ENCODE measurements at regions not wholly inside any gene's neighbourhood (a gene's known extent, or its start where the extent isn't known, plus 50 kb on each side); places are given as distances from the start of the nearest gene placed in this dataset.
"Not testable (repeated sequence)": the region's sequence is repeated elsewhere in the genome, so short reads cannot be mapped to it uniquely, and the experiment has no call there.

- DNase-seq = no peak
Measured at GRCh38 chr5:34449639-34450038, 206.5 kb upstream of the RAI14 start.

- DNase-seq = peak; percentile 82
Measured at GRCh38 chr5:34450338-34450737, 205.8 kb upstream of the RAI14 start.

- peak; percentile 30 for DNase-seq
Measured at GRCh38 chr5:34452170-34452828, 203.8 kb upstream of the RAI14 start.

- DNase-seq = no peak
Measured at GRCh38 chr5:34455098-34455497, 201.0 kb upstream of the RAI14 start.

- DNase-seq = no peak
Measured at GRCh38 chr5:34459908-34460307, 196.2 kb upstream of the RAI14 start.

- no peak for DNase-seq
Measured at GRCh38 chr5:34460496-34460895, 195.6 kb upstream of the RAI14 start.

- no peak for DNase-seq
Measured at GRCh38 chr5:34464829-34465228, 191.3 kb upstream of the RAI14 start.

GRCh38 chr5:34465301-34465700 is 190.8 kb upstream of the RAI14 start:
- peak; percentile 56 for DNase-seq

GRCh38 chr5:34466519-34467388 is 189.4 kb upstream of the RAI14 start:
- DNase-seq = not testable (repeated sequence)

GRCh38 chr5:34467436-34467835 is 188.7 kb upstream of the RAI14 start:
- no peak for DNase-seq

- not testable (repeated sequence) for DNase-seq
Measured at GRCh38 chr5:34467984-34468383, 188.1 kb upstream of the RAI14 start.

- no peak for DNase-seq
Measured at GRCh38 chr5:34469971-34470370, 186.2 kb upstream of the RAI14 start.

- DNase-seq = peak; percentile 32
Measured at GRCh38 chr5:34474573-34475021, 181.5 kb upstream of the RAI14 start.

- DNase-seq = no peak
Measured at GRCh38 chr5:34475249-34475966, 180.7 kb upstream of the RAI14 start.

GRCh38 chr5:34476941-34477565 is 179.1 kb upstream of the RAI14 start:
- DNase-seq = no peak

- DNase-seq = no peak
Measured at GRCh38 chr5:34480810-34481528, 175.2 kb upstream of the RAI14 start.

GRCh38 chr5:34483442-34484033 is 172.6 kb upstream of the RAI14 start:
- DNase-seq = no peak

GRCh38 chr5:34484216-34484920 is 171.8 kb upstream of the RAI14 start:
- DNase-seq = peak; percentile 59

GRCh38 chr5:34485768-34486030 is 170.4 kb upstream of the RAI14 start:
- peak; percentile 42 for DNase-seq

- peak; percentile 88 for DNase-seq
Measured at GRCh38 chr5:34486160-34486848, 169.8 kb upstream of the RAI14 start.

- DNase-seq = no peak
Measured at GRCh38 chr5:34486849-34487158, 169.3 kb upstream of the RAI14 start.
